WERI-Rb-1 (cell line): ENCODE measurements at regions not wholly inside any gene's neighbourhood (a gene's known extent, or its start where the extent isn't known, plus 50 kb on each side); places are given as distances from the start of the nearest gene placed in this dataset.
A peak's percentile ranks its signal among the peaks of the same experiment; 100 is the strongest.

Source experiments
- DNase-seq: peaks from one replicate; pipeline ENCODE4 v3.0.0-alpha.2; 2020
- H3K27ac ChIP-seq: fragments of 250-450 bp; sonication (Bioruptor Pico); 2 replicates; pipeline ENCODE4 v1.5.1; 2020; ENCODE audit warnings: mild to moderate bottlenecking, moderate library complexity
- H3K27me3 ChIP-seq: fragments of 250-450 bp; sonication (Bioruptor Pico); 2 replicates; pipeline ENCODE4 v1.5.1; 2021; ENCODE audit warnings: mild to moderate bottlenecking, low read depth, moderate library complexity; ENCODE audit not compliant: insufficient read depth, severe bottlenecking
- H3K36me3 ChIP-seq: fragments of 250-450 bp; sonication (Bioruptor Pico); 2 replicates; pipeline ENCODE4 v1.5.1; 2020; ENCODE audit warnings: mild to moderate bottlenecking, moderate library complexity
- H3K4me3 ChIP-seq: 2 replicates; pipeline ENCODE4 v1.5.1; 2011; ENCODE audit warnings: low read depth, mild to moderate bottlenecking, control low read depth, low read length
- H3K9me3 ChIP-seq: fragments of 250-450 bp; sonication (Bioruptor Pico); 2 replicates; pipeline ENCODE4 v1.5.1; 2021; ENCODE audit warnings: mild to moderate bottlenecking, moderate library complexity; ENCODE audit not compliant: severe bottlenecking
- CTCF ChIP-seq: IDR thresholded peaks from 2 replicates; pipeline ENCODE4 v1.5.1; 2011; ENCODE audit warnings: low read depth, mild to moderate bottlenecking, control low read depth, inconsistent platforms, low read length

GRCh38 chr4:10201381-10202223 lies 85.0 kb upstream of the WDR1 start:
- H3K9me3 ChIP-seq: no peaks in the 10 kb centered on the region
- no peaks in the 10 kb centered on the region for H3K36me3 ChIP-seq
- DNase-seq: no peak
- TF ChIP-seq CTCF: no peak
- H3K27me3 ChIP-seq: no peaks in the 10 kb centered on the region
- no peak overlapping the region for H3K27ac ChIP-seq
- no peak overlapping the region for H3K4me3 ChIP-seq

- no peak for TF ChIP-seq CTCF
- H3K36me3 ChIP-seq: no peaks in the 10 kb centered on the region
- no peaks in the 10 kb centered on the region for H3K27me3 ChIP-seq
- no peak overlapping the region for H3K4me3 ChIP-seq
- no peaks in the 10 kb centered on the region for H3K9me3 ChIP-seq
- no peak overlapping the region for H3K27ac ChIP-seq
- no peak for DNase-seq
Measured at GRCh38 chr4:10200869-10201268, 84.3 kb upstream of the WDR1 start.

DNA sequence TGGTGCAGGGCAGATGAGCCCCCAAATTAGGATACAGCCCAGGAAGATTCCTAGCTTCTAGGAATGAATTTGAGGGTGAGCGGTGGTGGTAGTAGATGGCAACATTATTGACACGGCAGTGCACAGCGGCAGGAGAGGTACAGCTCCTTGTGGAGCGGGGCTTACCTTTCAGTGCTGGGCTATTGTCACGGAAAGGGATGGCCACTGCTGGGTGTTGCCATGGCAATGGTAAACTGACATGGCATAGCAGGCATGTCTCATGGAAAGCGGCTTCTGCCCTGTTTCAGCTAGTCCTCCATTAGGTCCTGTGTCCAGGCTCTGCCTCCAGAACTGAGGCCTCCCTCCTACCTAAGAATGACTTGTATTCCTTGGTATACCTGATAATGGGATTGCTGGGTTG lies 81.8 kb upstream of the WDR1 start:
- TF ChIP-seq CTCF: no peak
- Histone ChIP-seq H3K27ac (no peak overlapping the region), H3K27me3 (no peaks in the 10 kb centered on the region), H3K9me3 (no peaks in the 10 kb centered on the region), H3K4me3 (no peak overlapping the region), H3K36me3 (no peaks in the 10 kb centered on the region)
- no peak for DNase-seq

DNA sequence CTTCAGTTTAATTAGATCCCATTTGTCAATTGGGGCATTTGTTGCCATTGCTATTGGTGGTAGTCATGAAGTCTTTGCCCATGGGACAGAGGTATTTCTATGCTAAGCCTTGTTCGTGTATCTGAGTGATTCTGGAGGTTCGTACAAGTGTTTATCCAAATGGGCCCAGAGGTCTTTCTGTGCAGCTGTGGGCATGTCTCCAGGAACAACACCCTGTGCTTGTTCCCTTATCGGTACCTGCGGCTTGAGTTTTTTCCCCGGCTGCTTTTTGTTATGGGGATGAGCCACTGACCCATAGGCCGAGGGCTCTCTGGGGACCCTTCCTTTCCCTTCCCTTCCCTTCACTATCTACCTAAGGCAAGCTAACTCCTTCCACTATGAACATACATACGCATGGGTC lies 81.4 kb upstream of the WDR1 start:
- TF ChIP-seq CTCF: no peak
- H3K4me3 ChIP-seq: no peak overlapping the region
- no peak overlapping the region for H3K27ac ChIP-seq
- H3K9me3 ChIP-seq: no peaks in the 10 kb centered on the region
- no peak for DNase-seq
- H3K27me3 ChIP-seq: no peaks in the 10 kb centered on the region
- H3K36me3 ChIP-seq: no peaks in the 10 kb centered on the region

GRCh38 chr4:10196191-10196590 lies 79.6 kb upstream of the WDR1 start:
- H3K36me3 ChIP-seq: no peaks in the 10 kb centered on the region
- H3K27me3 ChIP-seq: no peaks in the 10 kb centered on the region
- no peak overlapping the region for H3K4me3 ChIP-seq
- TF ChIP-seq CTCF: no peak
- no peaks in the 10 kb centered on the region for H3K9me3 ChIP-seq
- H3K27ac ChIP-seq: no peak overlapping the region
- no peak for DNase-seq

GRCh38 chr4:10192331-10192730 lies 75.7 kb upstream of the WDR1 start:
- peak; percentile 20 for DNase-seq
- Histone ChIP-seq H3K9me3 (no peaks in the 10 kb centered on the region), H3K4me3 (no peak overlapping the region), H3K36me3 (no peaks in the 10 kb centered on the region), H3K27me3 (no peaks in the 10 kb centered on the region), H3K27ac (no peak overlapping the region)
- peak; percentile 41 for TF ChIP-seq CTCF
